Cardiac muscle cell (in vitro differentiated cells and primary cell): ENCODE measurements at regions not wholly inside any gene's neighbourhood (a gene's known extent, or its start where the extent isn't known, plus 50 kb on each side); places are given as distances from the start of the nearest gene placed in this dataset.
"Not testable (repeated sequence)": the region's sequence is repeated elsewhere in the genome, so short reads cannot be mapped to it uniquely, and the experiment has no call there.

ENCODE experiments used
- DNase-seq, 2 donors: peaks; one replicate each; pipeline versions ENCODE4 v3.0.0 to v3.0.0-alpha.2; 2010 to 2017; ENCODE audit warnings: low read depth in 1 of 2, low spot score in 1 of 2
- H3K27ac ChIP-seq: fragments of 200-600 bp; sonication (generic); 2 replicates; pipeline ENCODE4 v1.5.1; 2016
- H3K27me3 ChIP-seq: fragments of 200-600 bp; sonication (generic); 2 replicates; pipeline ENCODE4 v1.6.0; 2016; ENCODE audit warnings: control low read depth
- H3K36me3 ChIP-seq: fragments of 200-600 bp; sonication (generic); 2 replicates; pipeline ENCODE4 v1.5.1; 2016; ENCODE audit warnings: control low read depth
- H3K4me1 ChIP-seq: fragments of 200-600 bp; sonication (generic); 2 replicates; pipeline ENCODE4 v1.8.1; 2017; ENCODE audit warnings: low read depth, mild to moderate bottlenecking, mixed run types
- H3K4me3 ChIP-seq: fragments of 200-600 bp; sonication (generic); 2 replicates; pipeline ENCODE4 v1.5.1; 2016; ENCODE audit warnings: mild to moderate bottlenecking
- H3K9me3 ChIP-seq: fragments of 200-600 bp; sonication (generic); 2 replicates; pipeline ENCODE4 v1.5.1; 2017; ENCODE audit warnings: low read depth, mild to moderate bottlenecking, control low read depth
- CTCF ChIP-seq: IDR thresholded peaks from 2 replicates; pipeline ENCODE4 v1.5.1; 2012; ENCODE audit warnings: low read depth, mild to moderate bottlenecking, low read length

- no peak overlapping the region for H3K27ac ChIP-seq
- no peaks in the 10 kb centered on the region for H3K27me3 ChIP-seq
- no peak overlapping the region for H3K4me3 ChIP-seq
- H3K9me3 ChIP-seq: no peaks in the 10 kb centered on the region
- H3K4me1 ChIP-seq: no peaks in the 10 kb centered on the region
- H3K36me3 ChIP-seq: no peaks in the 10 kb centered on the region
- DNase-seq: no peak
- no peak for TF ChIP-seq CTCF
Measured at GRCh38 chr2:167816874-167817290, 430.5 kb downstream of the STK39 start.

GRCh38 chr2:167814881-167815718 is 432.3 kb downstream of the STK39 start:
- no peaks in the 10 kb centered on the region for H3K4me1 ChIP-seq
- H3K4me3 ChIP-seq: no peak overlapping the region
- H3K9me3 ChIP-seq: no peaks in the 10 kb centered on the region
- TF ChIP-seq CTCF: no peak
- no peak for DNase-seq
- H3K27ac ChIP-seq: no peak overlapping the region
- no peaks in the 10 kb centered on the region for H3K27me3 ChIP-seq
- no peaks in the 10 kb centered on the region for H3K36me3 ChIP-seq

- H3K9me3 ChIP-seq, DNase-seq, H3K27ac ChIP-seq, H3K36me3 ChIP-seq, H3K4me3 ChIP-seq, H3K27me3 ChIP-seq, H3K4me1 ChIP-seq: not testable (repeated sequence)
Measured at GRCh38 chr2:167814482-167814880, 432.9 kb downstream of the STK39 start.

GRCh38 chr2:167809799-167810198 is 437.6 kb downstream of the STK39 start:
- H3K4me1 ChIP-seq, H3K27ac ChIP-seq: not testable (repeated sequence)

GRCh38 chr2:167803449-167803988 is 443.9 kb downstream of the STK39 start:
- Histone ChIP-seq H3K9me3 (no peaks in the 10 kb centered on the region), H3K4me3 (no peak overlapping the region), H3K4me1 (no peaks in the 10 kb centered on the region), H3K36me3 (no peaks in the 10 kb centered on the region), H3K27ac (no peak overlapping the region), H3K27me3 (no peaks in the 10 kb centered on the region)
- no peak for DNase-seq
- no peak for TF ChIP-seq CTCF

More at GRCh38 chr2:167809799-167810198, 437.6 kb downstream of the STK39 start:
- not testable (repeated sequence) for DNase-seq, H3K4me3 ChIP-seq, H3K9me3 ChIP-seq, H3K36me3 ChIP-seq, H3K27me3 ChIP-seq

- no peaks in the 10 kb centered on the region for H3K27me3 ChIP-seq
- no peaks in the 10 kb centered on the region for H3K9me3 ChIP-seq
- TF ChIP-seq CTCF: no peak
- DNase-seq: no peak
- H3K36me3 ChIP-seq: no peaks in the 10 kb centered on the region
- no peak overlapping the region for H3K27ac ChIP-seq
- no peak overlapping the region for H3K4me3 ChIP-seq
- H3K4me1 ChIP-seq: no peaks in the 10 kb centered on the region
Measured at GRCh38 chr2:167794554-167795255, 452.7 kb downstream of the STK39 start.
